ENCODE measurements at regions not wholly inside any gene's neighbourhood (a gene's known extent, or its start where the extent isn't known, plus 50 kb on each side); places are given as distances from the start of the nearest gene placed in this dataset.

GRCh38 chr7:37511915-37512314, 63.3 kb upstream of the ELMO1 start:
- no peak overlapping the region for H3K27ac ChIP-seq (ENCODE audit: low read depth in 1 of 2, low read length in 2 of 2)
- no peaks in the 10 kb centered on the region for H3K79me2 ChIP-seq (ENCODE audit: insufficient read depth, low read length)
- DNase-seq = no peak
- no peak overlapping the region for H2AFZ ChIP-seq (ENCODE audit: insufficient read depth, low read depth, low read length, poor library complexity, severe bottlenecking)
- H3K27me3 Mint-ChIP-seq (ENCODE audit: low read depth in 3 of 3) = peaks cover 0 to 4% (median 2%) of the 10 kb centered on the region in 3 donors
- no peak overlapping the region for H3K4me2 ChIP-seq (replicated peaks; ENCODE audit: extremely low read depth, low read length, poor library complexity, severe bottlenecking)
- no peaks in the 10 kb centered on the region for H3K9me3 ChIP-seq (replicated peaks in 1 of 2; ENCODE audit: control insufficient read depth in 1 of 2, insufficient read depth in 1 of 2, low read length in 2 of 2)
- H3K27me3 ChIP-seq (ENCODE audit: control insufficient read depth in 2 of 2, insufficient read depth in 2 of 2, low read length in 2 of 2) = no peaks in the 10 kb centered on the region
- intact Hi-C loops (cut with micrococcal nuclease) = no loop called here
- WGBS (ENCODE audit: insufficient coverage) = no CpG with 5 or more reads among the region's 4 CpGs
- no peaks in the 10 kb centered on the region for H3K9me3 Mint-ChIP-seq
- no peaks in the 10 kb centered on the region for H3K4me1 Mint-ChIP-seq
- no peak overlapping the region for H3K4me3 Mint-ChIP-seq
- H3K9ac ChIP-seq (ENCODE audit: insufficient read depth, low read length, poor library complexity, severe bottlenecking) = no peak overlapping the region
- no peak overlapping the region for H3K27ac Mint-ChIP-seq
- H3K4me1 ChIP-seq (ENCODE audit: control insufficient read depth in 1 of 2, insufficient read depth in 2 of 2, low read length in 2 of 2) = no peaks in the 10 kb centered on the region
- no peak overlapping the region for H3K4me3 ChIP-seq (replicated peaks in 1 of 3; ENCODE audit: low read depth in 2 of 3, low read length in 3 of 3)
- no peaks in the 10 kb centered on the region for H4K20me1 ChIP-seq (ENCODE audit: insufficient read depth, low read length)
- no peaks in the 10 kb centered on the region for H3K36me3 ChIP-seq (replicated peaks in 1 of 2; ENCODE audit: control insufficient read depth in 1 of 2, insufficient read depth in 2 of 2, low read length in 2 of 2)
- TF ChIP-seq CTCF (IDR thresholded peaks at IDR 0.05) = no peak
- no peaks in the 10 kb centered on the region for H3K36me3 Mint-ChIP-seq

- DNase-seq = no peak
Observed at GRCh38 chr7:37514497-37514896, 65.8 kb upstream of the ELMO1 start.

More at GRCh38 chr7:37514497-37514896, 65.8 kb upstream of the ELMO1 start:
- H3K4me1 Mint-ChIP-seq = no peaks in the 10 kb centered on the region
- 95% methylated on average over 5 of the region's 5 CpGs for WGBS (ENCODE audit: insufficient coverage)
- no peak overlapping the region for H3K4me3 Mint-ChIP-seq
- H3K4me3 ChIP-seq (replicated peaks in 1 of 3; ENCODE audit: low read depth in 2 of 3, low read length in 3 of 3) = no peak overlapping the region
- H3K36me3 ChIP-seq (replicated peaks in 1 of 2; ENCODE audit: control insufficient read depth in 1 of 2, insufficient read depth in 2 of 2, low read length in 2 of 2) = no peaks in the 10 kb centered on the region
- no peaks in the 10 kb centered on the region for H3K79me2 ChIP-seq (ENCODE audit: insufficient read depth, low read length)
- no peak overlapping the region for H3K27ac Mint-ChIP-seq
- H2AFZ ChIP-seq (ENCODE audit: insufficient read depth, low read depth, low read length, poor library complexity, severe bottlenecking) = no peak overlapping the region
- H3K4me1 ChIP-seq (ENCODE audit: control insufficient read depth in 1 of 2, insufficient read depth in 2 of 2, low read length in 2 of 2) = no peaks in the 10 kb centered on the region
- H4K20me1 ChIP-seq (ENCODE audit: insufficient read depth, low read length) = no peaks in the 10 kb centered on the region
- peaks cover 0 to 4% (median 2%) of the 10 kb centered on the region in 3 donors for H3K27me3 Mint-ChIP-seq (ENCODE audit: low read depth in 3 of 3)
- H3K27me3 ChIP-seq (ENCODE audit: control insufficient read depth in 2 of 2, insufficient read depth in 2 of 2, low read length in 2 of 2) = no peaks in the 10 kb centered on the region
- intact Hi-C loops (cut with micrococcal nuclease) = no loop called here
- no peak overlapping the region for H3K27ac ChIP-seq (ENCODE audit: low read depth in 1 of 2, low read length in 2 of 2)
- H3K9me3 Mint-ChIP-seq = no peaks in the 10 kb centered on the region
- H3K36me3 Mint-ChIP-seq = no peaks in the 10 kb centered on the region
- no peak overlapping the region for H3K4me2 ChIP-seq (replicated peaks; ENCODE audit: extremely low read depth, low read length, poor library complexity, severe bottlenecking)
- no peak overlapping the region for H3K9ac ChIP-seq (ENCODE audit: insufficient read depth, low read length, poor library complexity, severe bottlenecking)
- no peak for TF ChIP-seq CTCF (IDR thresholded peaks at IDR 0.05)
- H3K9me3 ChIP-seq (replicated peaks in 1 of 2; ENCODE audit: control insufficient read depth in 1 of 2, insufficient read depth in 1 of 2, low read length in 2 of 2) = no peaks in the 10 kb centered on the region
